ENCODE measurements at regions not wholly inside any gene's neighbourhood (a gene's known extent, or its start where the extent isn't known, plus 50 kb on each side); places are given as distances from the start of the nearest gene placed in this dataset.

DNA sequence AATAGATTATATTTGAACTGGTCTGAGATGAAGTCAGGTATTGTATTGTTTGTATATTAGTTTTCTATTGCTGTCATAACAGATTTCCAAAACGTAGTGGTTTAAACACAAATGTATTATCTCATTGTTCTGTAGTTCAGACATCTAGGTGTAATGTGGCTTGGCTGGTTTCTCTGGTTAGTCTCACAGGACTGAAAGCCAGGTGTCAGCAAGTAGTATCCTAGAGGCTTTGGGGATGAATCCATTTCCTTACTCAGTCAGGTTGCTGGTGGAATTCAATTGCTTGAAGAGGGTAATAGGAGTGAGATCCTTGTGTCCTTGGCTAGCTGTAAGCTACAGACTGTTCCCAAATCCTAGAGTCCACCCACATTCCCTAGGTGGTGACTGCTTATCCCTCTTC, 675.8 kb downstream of the NCAM2 start:
- no peaks in the 10 kb centered on the region for H3K36me3 Mint-ChIP-seq
- no peak for DNase-seq
- peaks cover 17% of the 10 kb centered on the region for H3K9me3 Mint-ChIP-seq
- ChIA-PET CTCF (no interaction called here), POLR2A (no interaction called here)
- H3K4me1 Mint-ChIP-seq (ENCODE audit: low read depth) = no peaks in the 10 kb centered on the region
- no peak overlapping the region for H3K27ac Mint-ChIP-seq
- no peak overlapping the region for H3K4me3 Mint-ChIP-seq
- H3K27me3 Mint-ChIP-seq = no peaks in the 10 kb centered on the region
- intact Hi-C loops (cut with micrococcal nuclease) = no loop called here

DNA sequence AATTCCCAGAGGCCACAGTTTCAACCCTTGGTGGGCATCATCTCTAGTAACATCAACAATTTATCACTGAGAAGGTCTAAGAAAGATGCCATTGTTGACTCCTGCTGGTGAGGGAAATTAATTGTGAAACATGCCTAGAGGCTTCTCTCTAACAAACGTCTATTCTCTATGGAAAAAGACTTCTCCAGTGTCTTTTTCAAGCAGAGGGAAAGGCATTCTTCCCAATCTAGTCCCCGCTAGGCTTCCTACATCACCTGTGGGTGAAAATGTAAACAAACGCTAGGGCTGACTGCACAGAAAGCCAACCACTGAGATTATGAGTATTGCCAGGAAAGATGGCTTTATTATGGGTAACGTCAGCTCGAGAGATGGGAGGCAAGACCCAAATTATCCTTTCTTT, 677.4 kb downstream of the NCAM2 start:
- no peaks in the 10 kb centered on the region for H3K27me3 Mint-ChIP-seq
- no peak for DNase-seq
- POLR2A ChIA-PET = no interaction called here
- no peak overlapping the region for H3K27ac Mint-ChIP-seq
- no peaks in the 10 kb centered on the region for H3K36me3 Mint-ChIP-seq
- no peak overlapping the region for H3K4me3 Mint-ChIP-seq
- intact Hi-C loops (cut with micrococcal nuclease) = no loop called here
- H3K4me1 Mint-ChIP-seq (ENCODE audit: low read depth) = no peaks in the 10 kb centered on the region
- CTCF ChIA-PET = no interaction called here
- H3K9me3 Mint-ChIP-seq = peaks cover 27% of the 10 kb centered on the region

DNA sequence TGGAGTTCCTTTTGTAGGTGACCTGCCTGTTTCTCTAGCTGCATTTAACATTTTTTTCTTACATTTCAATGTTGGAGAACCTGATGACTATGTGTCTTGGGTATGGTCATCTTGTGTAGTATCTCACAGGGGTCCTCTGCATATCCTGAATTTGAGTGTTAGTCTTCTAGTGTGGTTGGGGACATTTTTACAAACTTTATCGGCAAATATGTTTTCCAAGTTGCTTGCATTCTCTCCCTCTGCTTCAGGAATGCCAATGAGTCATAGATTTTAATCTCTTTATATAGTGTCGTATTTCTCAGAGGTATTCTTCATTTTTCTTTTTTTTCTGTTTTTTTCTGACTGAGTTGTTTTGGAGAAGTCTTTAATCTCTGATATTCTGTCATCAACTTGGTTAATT, 684.0 kb downstream of the NCAM2 start:
- POLR2A ChIA-PET = no interaction called here
- intact Hi-C loops (cut with micrococcal nuclease) = no loop called here
- no peak overlapping the region for H3K27ac Mint-ChIP-seq
- DNase-seq = no peak
- H3K9me3 Mint-ChIP-seq = peaks cover 37% of the 10 kb centered on the region
- H3K4me3 Mint-ChIP-seq = no peak overlapping the region
- no peaks in the 10 kb centered on the region for H3K4me1 Mint-ChIP-seq (ENCODE audit: low read depth)
- H3K27me3 Mint-ChIP-seq = no peaks in the 10 kb centered on the region
- CTCF ChIA-PET = no interaction called here
- H3K36me3 Mint-ChIP-seq = no peaks in the 10 kb centered on the region

DNA sequence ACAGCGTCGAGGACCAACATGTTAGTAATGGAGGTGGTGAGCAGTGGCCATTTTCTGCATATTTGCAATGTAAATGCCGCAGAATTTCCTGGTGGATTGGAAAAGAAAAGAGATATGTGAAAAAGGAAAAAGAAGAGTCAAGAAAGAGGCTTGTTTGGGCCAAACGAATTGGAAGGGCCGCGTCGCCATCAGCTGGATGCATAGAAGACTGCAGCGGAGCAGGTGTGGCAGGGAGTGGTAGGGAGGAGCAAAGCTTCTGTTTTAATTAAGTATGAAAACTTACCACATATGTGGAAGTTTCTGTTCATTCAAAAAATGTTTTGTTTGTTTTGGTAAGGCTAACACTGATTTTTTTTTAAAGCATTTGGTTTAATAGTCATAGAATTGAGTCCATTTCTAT, 690.7 kb downstream of the NCAM2 start:
- H3K4me1 Mint-ChIP-seq (ENCODE audit: low read depth) = no peaks in the 10 kb centered on the region
- no peak for DNase-seq
- ChIA-PET CTCF (no interaction called here), POLR2A (no interaction called here)
- intact Hi-C loops (cut with micrococcal nuclease) = no loop called here
- H3K36me3 Mint-ChIP-seq = no peaks in the 10 kb centered on the region
- no peak overlapping the region for H3K4me3 Mint-ChIP-seq
- peaks cover 13% of the 10 kb centered on the region for H3K9me3 Mint-ChIP-seq
- no peaks in the 10 kb centered on the region for H3K27me3 Mint-ChIP-seq
- no peak overlapping the region for H3K27ac Mint-ChIP-seq

DNA sequence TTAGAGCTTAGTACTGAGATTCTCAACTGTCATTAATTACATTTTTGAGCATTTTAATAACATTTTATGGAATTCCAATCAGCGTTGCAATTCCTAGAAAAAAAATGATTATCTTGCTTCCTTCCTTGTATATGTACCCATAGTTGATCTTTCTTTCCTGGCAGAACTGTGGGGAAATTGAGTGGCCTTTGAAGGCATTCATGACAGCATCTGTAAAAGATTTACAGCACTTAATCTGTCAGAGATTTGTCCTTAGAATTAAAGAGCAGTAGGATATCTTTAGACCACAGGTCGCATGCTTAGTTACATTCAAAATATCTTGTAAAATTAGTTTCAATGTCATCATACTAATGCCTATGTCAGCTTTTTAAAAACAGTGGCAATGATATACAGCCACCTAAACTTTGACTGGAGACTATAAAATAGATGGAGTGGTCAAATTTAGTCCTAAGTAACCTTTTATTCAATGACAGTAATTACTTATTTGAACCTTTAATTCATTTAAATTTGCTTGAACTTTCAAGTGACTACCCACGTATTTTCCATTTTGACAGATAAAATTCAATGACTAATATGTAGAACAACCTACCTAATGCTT, 692.0 kb downstream of the NCAM2 start:
- ChIA-PET POLR2A (no interaction called here), CTCF (no interaction called here)
- Mint-ChIP-seq H3K27me3 (no peaks in the 10 kb centered on the region), H3K9me3 (peaks cover 12% of the 10 kb centered on the region), H3K36me3 (no peaks in the 10 kb centered on the region), H3K4me3 (no peak overlapping the region), H3K27ac (no peak overlapping the region), H3K4me1 (ENCODE audit: low read depth) (no peaks in the 10 kb centered on the region)
- intact Hi-C loops (cut with micrococcal nuclease) = no loop called here
- DNase-seq = no peak

DNA sequence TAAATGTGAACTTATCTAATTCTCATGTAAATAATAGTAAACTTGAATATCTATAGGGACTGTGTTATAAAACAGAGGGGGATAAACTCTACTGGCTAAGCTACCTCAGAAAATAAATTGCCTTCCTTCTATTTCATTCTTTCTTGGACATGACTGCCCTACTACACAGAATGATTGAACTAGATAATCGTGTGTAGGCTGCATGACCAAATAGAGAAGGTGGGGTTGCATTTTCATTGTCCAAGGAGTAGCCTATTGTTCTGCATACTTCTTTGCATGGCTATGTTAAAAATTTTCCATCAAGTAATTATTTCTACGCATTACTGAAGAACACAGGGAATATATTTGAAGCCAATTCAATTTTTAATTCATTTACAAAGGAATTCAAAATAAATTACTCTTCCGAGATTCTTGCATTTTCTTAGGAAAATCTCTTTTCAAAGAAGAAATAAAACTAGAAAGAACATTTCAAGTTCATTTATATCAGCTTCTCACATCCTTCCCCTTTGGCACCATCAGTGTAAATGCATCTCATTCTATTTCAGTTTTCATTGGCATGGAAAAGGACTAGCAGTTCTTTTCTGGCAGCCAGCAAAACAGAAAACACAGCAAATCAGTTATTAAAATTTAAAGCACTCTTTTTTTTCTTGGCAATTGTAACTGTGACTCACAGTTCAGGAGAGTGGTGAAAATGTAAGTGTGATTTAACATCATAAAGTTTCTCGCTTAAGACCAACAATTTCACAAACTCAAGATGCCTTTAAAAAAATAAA, 714.7 kb downstream of the NCAM2 start:
- no peaks in the 10 kb centered on the region for H3K4me1 Mint-ChIP-seq (ENCODE audit: low read depth)
- H3K27me3 Mint-ChIP-seq = no peaks in the 10 kb centered on the region
- no peak overlapping the region for H3K27ac Mint-ChIP-seq
- CTCF ChIA-PET = no interaction called here
- H3K36me3 Mint-ChIP-seq = no peaks in the 10 kb centered on the region
- intact Hi-C loops (cut with micrococcal nuclease) = no loop called here
- POLR2A ChIA-PET = no interaction called here
- DNase-seq = no peak
- H3K4me3 Mint-ChIP-seq = no peak overlapping the region
- H3K9me3 Mint-ChIP-seq = peaks cover under 1% of the 10 kb centered on the region

DNA sequence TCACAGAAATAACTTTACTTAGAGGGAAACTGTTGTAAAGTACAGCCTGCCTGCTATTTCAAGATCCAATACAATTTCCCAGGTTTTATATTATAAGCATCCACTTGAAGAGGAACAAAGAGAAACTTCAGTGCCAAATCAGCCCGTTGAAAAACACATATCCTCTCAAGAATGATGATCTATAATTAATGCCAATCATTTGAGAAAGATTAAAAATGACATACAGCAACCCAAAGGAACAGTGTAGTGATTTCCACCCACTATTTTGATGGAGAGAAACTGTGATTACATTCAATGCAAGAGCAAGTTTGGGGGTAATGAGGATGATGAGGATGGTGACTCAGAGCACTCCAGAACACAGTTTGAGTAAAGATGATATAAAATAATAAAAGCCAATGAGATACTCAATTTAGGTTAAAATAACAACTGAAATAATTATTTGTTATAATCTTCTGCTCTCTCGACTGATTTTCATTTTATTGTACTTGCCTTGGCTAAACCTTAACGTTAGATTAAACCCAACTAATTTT, 715.5 kb downstream of the NCAM2 start:
- H3K27me3 Mint-ChIP-seq = no peaks in the 10 kb centered on the region
- POLR2A ChIA-PET = no interaction called here
- intact Hi-C loops (cut with micrococcal nuclease) = no loop called here
- CTCF ChIA-PET = no interaction called here
- no peaks in the 10 kb centered on the region for H3K36me3 Mint-ChIP-seq
- H3K9me3 Mint-ChIP-seq = no peaks in the 10 kb centered on the region
- no peak for DNase-seq
- no peak overlapping the region for H3K27ac Mint-ChIP-seq
- no peak overlapping the region for H3K4me3 Mint-ChIP-seq
- H3K4me1 Mint-ChIP-seq (ENCODE audit: low read depth) = no peaks in the 10 kb centered on the region

DNA sequence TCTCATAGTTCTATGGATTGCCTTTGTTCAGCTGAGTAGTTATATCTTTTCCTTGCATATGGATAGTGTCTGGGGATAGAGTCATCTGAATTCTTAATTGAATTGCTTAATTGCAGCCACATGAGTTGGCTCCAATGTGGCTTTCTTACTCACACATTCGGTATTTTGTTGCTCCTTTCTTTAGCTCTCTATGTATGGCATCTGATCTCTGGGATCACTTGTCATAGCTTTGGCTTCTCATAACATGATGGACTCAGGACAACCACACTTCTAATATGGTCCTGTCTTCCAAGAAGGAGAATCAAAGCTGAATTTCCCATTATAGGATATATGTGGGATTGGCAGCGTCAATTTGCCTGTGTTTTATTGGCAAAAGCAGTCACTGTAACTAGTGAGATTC, 716.2 kb downstream of the NCAM2 start:
- Mint-ChIP-seq H3K36me3 (no peaks in the 10 kb centered on the region), H3K9me3 (no peaks in the 10 kb centered on the region), H3K4me1 (ENCODE audit: low read depth) (no peaks in the 10 kb centered on the region), H3K27me3 (no peaks in the 10 kb centered on the region), H3K27ac (no peak overlapping the region), H3K4me3 (no peak overlapping the region)
- no peak for DNase-seq
- ChIA-PET POLR2A (no interaction called here), CTCF (no interaction called here)
- intact Hi-C loops (cut with micrococcal nuclease) = no loop called here

DNA sequence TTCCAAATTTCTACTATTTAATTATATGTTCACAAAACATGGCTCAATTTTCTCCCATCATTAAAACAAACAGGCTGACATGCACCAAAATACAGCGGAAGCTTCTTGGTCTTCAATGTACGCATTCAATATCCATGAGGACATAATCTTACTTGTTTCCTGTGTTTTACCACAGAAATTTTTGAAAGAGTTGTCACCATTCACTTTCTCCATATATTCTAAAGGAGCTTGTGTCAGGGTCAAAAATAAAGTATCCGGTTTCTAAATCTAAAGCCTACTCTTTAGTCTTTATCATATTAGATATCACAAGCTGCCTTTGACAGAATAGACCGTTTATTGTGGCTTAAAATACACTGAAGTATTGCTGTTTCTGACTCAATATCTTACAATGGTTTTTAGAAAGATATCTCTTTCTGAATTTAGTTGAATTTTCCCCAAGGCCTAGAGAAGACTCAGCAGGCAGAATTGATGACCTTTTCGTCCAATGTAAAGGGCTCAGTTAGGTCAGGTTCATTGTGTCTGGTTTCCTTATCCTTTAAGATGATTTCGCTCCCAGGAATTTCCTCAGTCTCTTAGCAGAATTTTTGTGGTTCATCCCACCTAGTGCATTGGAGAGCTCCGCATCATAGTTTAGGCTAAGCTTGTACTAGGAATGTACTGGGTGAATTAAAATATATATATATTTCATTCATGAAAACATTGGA, 717.2 kb downstream of the NCAM2 start:
- no peaks in the 10 kb centered on the region for H3K36me3 Mint-ChIP-seq
- H3K9me3 Mint-ChIP-seq = no peaks in the 10 kb centered on the region
- POLR2A ChIA-PET = no interaction called here
- no peaks in the 10 kb centered on the region for H3K4me1 Mint-ChIP-seq (ENCODE audit: low read depth)
- H3K4me3 Mint-ChIP-seq = no peak overlapping the region
- no peak overlapping the region for H3K27ac Mint-ChIP-seq
- intact Hi-C loops (cut with micrococcal nuclease) = no loop called here
- DNase-seq = no peak
- no peaks in the 10 kb centered on the region for H3K27me3 Mint-ChIP-seq
- CTCF ChIA-PET = interaction anchor here (0.6 kb wide), 1 partner anchor 346 kb away, joined by 3 read pairs; no protein-coding TSS in a partner anchor

DNA sequence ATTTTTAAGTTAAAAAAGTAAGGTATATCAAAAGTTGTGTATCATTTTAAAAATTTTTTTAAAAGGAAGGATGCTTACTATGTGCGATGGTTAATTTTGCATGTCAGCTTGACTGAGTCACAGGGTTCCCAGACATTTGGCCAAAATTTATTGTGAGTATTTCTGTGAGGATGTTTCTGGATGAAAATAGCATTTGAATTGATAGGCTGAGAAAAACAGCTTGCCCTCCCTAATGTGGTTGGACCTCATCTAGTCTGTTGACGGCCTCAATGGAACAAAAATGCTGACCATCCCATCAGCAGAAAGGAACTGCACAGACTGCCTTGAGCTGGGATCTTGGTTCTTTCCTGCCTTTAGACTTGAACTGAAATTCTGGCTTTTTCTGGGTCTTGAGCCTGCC, 724.5 kb downstream of the NCAM2 start:
- no peaks in the 10 kb centered on the region for H3K9me3 Mint-ChIP-seq
- H3K27ac Mint-ChIP-seq = no peak overlapping the region
- no peaks in the 10 kb centered on the region for H3K27me3 Mint-ChIP-seq
- no peak overlapping the region for H3K4me3 Mint-ChIP-seq
- H3K4me1 Mint-ChIP-seq (ENCODE audit: low read depth) = no peaks in the 10 kb centered on the region
- no peaks in the 10 kb centered on the region for H3K36me3 Mint-ChIP-seq
- no peak for DNase-seq
- ChIA-PET POLR2A (no interaction called here), CTCF (no interaction called here)
- intact Hi-C loops (cut with micrococcal nuclease) = no loop called here

DNA sequence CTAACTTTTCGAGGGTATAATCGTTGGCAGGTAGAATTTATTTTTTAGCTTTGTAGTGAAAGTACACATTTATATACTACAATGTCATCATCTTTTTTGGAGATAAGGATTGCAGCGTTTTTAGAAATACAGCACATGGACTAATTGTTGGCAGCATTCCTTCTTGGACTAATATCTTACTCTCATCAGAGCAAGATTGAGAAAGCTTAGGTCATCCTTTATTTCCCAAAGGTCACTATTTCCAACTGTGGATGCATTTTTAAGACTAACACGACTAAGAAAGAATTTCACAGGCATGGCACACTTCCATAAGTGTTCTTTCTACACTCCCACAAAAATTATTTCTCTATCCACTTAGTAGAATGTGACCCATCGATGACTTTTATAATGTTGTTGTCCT, 732.3 kb downstream of the NCAM2 start:
- no peak overlapping the region for H3K4me3 Mint-ChIP-seq
- no peaks in the 10 kb centered on the region for H3K4me1 Mint-ChIP-seq (ENCODE audit: low read depth)
- no peaks in the 10 kb centered on the region for H3K36me3 Mint-ChIP-seq
- DNase-seq = no peak
- intact Hi-C loops (cut with micrococcal nuclease) = no loop called here
- H3K27ac Mint-ChIP-seq = no peak overlapping the region
- ChIA-PET CTCF (no interaction called here), POLR2A (no interaction called here)
- H3K9me3 Mint-ChIP-seq = peaks cover 5% of the 10 kb centered on the region
- H3K27me3 Mint-ChIP-seq = no peaks in the 10 kb centered on the region

DNA sequence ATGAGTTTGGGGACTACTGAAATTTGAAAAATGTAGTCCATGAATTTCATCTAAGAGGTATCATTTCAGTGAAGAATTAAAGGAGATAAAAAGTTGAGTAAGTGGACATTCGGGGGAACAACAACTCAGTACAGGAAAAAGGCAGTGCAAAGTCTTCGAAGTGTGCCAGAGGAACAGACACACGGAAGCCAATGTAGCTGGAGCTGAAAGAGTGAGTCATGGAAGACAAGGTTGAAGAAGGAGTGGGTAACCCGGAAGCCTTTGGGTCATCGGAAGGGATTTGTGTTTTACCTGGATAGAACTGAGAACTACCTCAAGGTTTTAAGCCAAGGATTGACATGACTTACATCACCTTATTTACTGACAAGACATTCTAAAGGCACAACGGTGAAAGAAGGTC, 733.4 kb downstream of the NCAM2 start:
- Mint-ChIP-seq H3K27ac (no peak overlapping the region), H3K4me3 (no peak overlapping the region), H3K36me3 (no peaks in the 10 kb centered on the region), H3K9me3 (peaks cover 5% of the 10 kb centered on the region), H3K27me3 (no peaks in the 10 kb centered on the region), H3K4me1 (ENCODE audit: low read depth) (no peaks in the 10 kb centered on the region)
- POLR2A ChIA-PET = no interaction called here
- intact Hi-C loops (cut with micrococcal nuclease) = no loop called here
- DNase-seq = no peak
- CTCF ChIA-PET = no interaction called here

DNA sequence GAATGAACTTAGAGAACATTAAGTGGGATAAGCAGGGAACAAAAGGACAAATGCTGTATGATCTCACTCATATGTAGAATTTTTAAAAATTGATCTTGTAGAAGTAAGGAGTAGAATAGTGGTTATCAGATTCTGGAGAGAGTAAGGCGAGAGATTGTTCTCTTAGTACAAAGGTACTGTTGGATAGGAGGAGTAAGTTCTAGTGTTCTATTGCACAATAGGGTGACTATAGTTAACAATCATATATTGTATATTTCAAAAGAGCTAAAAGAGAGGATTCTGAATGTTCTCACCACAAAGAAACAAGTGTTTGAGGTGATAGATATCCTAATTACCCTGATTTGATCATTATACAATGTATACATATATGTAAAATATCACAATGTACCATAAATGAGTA, 735.9 kb downstream of the NCAM2 start:
- H3K4me3 Mint-ChIP-seq = no peak overlapping the region
- ChIA-PET POLR2A (no interaction called here), CTCF (no interaction called here)
- H3K9me3 Mint-ChIP-seq = peaks cover 2% of the 10 kb centered on the region
- H3K36me3 Mint-ChIP-seq = no peaks in the 10 kb centered on the region
- no peaks in the 10 kb centered on the region for H3K27me3 Mint-ChIP-seq
- H3K4me1 Mint-ChIP-seq (ENCODE audit: low read depth) = no peaks in the 10 kb centered on the region
- no peak overlapping the region for H3K27ac Mint-ChIP-seq
- intact Hi-C loops (cut with micrococcal nuclease) = no loop called here
- DNase-seq = no peak

Measured in activated CD4-positive, alpha-beta memory T cell treated with anti-CD3 and anti-CD28 coated beads for 36 hours (primary cell).